ENCODE measurements at regions not wholly inside any gene's neighbourhood (a gene's known extent, or its start where the extent isn't known, plus 50 kb on each side); places are given as distances from the start of the nearest gene placed in this dataset.

DNA sequence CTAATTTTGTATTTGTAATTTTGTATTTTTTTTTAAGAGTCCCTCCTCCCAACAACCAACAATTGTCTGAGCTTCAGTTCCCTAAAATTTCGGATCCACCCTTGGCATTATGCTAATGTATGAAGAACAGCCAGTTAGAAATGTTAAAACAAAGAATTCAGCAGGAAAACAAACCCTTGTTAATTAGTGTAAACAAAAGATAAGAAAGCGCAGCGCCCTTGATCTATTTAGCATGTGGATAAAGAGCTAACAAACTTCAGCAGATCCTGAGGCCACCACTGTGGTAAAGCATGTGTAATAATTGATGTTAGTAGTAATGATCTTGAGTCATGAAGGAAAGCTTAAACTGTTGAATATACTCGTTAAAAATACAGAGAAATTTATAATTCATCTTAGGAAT is 199.8 kb downstream of the TMX1 start:
- TF ChIP-seq, protein P1, sequence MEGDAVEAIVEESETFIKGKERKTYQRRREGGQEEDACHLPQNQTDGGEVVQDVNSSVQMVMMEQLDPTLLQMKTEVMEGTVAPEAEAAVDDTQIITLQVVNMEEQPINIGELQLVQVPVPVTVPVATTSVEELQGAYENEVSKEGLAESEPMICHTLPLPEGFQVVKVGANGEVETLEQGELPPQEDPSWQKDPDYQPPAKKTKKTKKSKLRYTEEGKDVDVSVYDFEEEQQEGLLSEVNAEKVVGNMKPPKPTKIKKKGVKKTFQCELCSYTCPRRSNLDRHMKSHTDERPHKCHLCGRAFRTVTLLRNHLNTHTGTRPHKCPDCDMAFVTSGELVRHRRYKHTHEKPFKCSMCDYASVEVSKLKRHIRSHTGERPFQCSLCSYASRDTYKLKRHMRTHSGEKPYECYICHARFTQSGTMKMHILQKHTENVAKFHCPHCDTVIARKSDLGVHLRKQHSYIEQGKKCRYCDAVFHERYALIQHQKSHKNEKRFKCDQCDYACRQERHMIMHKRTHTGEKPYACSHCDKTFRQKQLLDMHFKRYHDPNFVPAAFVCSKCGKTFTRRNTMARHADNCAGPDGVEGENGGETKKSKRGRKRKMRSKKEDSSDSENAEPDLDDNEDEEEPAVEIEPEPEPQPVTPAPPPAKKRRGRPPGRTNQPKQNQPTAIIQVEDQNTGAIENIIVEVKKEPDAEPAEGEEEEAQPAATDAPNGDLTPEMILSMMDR (conservative IDR thresholded peaks at IDR 0.05; ENCODE audit: low read depth, low read length), result no peak
- TF ChIP-seq EZH2 (IDR thresholded peaks at IDR 0.05; ENCODE audit: borderline replicate concordance, low read depth, low read length, poor library complexity, severe bottlenecking), result no peak

Data from A673 (cell line).